HG03103 (cell line): ENCODE measurements at regions not wholly inside any gene's neighbourhood (a gene's known extent, or its start where the extent isn't known, plus 50 kb on each side); places are given as distances from the start of the nearest gene placed in this dataset.

Experiments used
- ATAC-seq: cut with Tn5 transposase; IDR thresholded peaks from one replicate; pipeline ENCODE4 v1.9.1; 2021; ENCODE audit warnings: low read depth; ENCODE audit not compliant: unreplicated experiment

- ATAC-seq = no peak
These were observed 148.2 kb upstream of the MLN start for GRCh38 chr6:33952016-33952415.

GRCh38 chr6:33950891-33951889 is 147.4 kb upstream of the MLN start:
- no peak for ATAC-seq

GRCh38 chr6:33950472-33950881 is 146.7 kb upstream of the MLN start:
- no peak for ATAC-seq

GRCh38 chr6:33949877-33950435 is 146.2 kb upstream of the MLN start:
- ATAC-seq = no peak

- ATAC-seq = no peak
These were observed 145.3 kb upstream of the MLN start for GRCh38 chr6:33949111-33949510.

GRCh38 chr6:33947916-33948594 is 144.3 kb upstream of the MLN start:
- ATAC-seq = no peak

GRCh38 chr6:33947047-33947446 is 143.2 kb upstream of the MLN start:
- no peak for ATAC-seq

- no peak for ATAC-seq
These were observed 142.1 kb upstream of the MLN start for GRCh38 chr6:33945931-33946330.

GRCh38 chr6:33944686-33945411 is 141.0 kb upstream of the MLN start:
- ATAC-seq = no peak

- ATAC-seq = no peak
These were observed 133.1 kb upstream of the MLN start for GRCh38 chr6:33936886-33937285.

GRCh38 chr6:33935439-33936080 is 131.8 kb upstream of the MLN start:
- ATAC-seq = no peak

GRCh38 chr6:33934731-33935270 is 131.0 kb upstream of the MLN start:
- no peak for ATAC-seq

GRCh38 chr6:33933101-33933500 is 129.3 kb upstream of the MLN start:
- ATAC-seq = no peak

- no peak for ATAC-seq
These were observed 128.0 kb upstream of the MLN start for GRCh38 chr6:33931799-33932198.

GRCh38 chr6:33929575-33930288 is 125.9 kb upstream of the MLN start:
- ATAC-seq = no peak

- no peak for ATAC-seq
These were observed 123.8 kb upstream of the MLN start for GRCh38 chr6:33927616-33928015.

GRCh38 chr6:33927112-33927511 is 123.3 kb upstream of the MLN start:
- no peak for ATAC-seq

GRCh38 chr6:33926451-33926850 is 122.6 kb upstream of the MLN start:
- ATAC-seq = no peak

- no peak for ATAC-seq
These were observed 122.1 kb upstream of the MLN start for GRCh38 chr6:33925936-33926335.
